ENCODE measurements at regions not wholly inside any gene's neighbourhood (a gene's known extent, or its start where the extent isn't known, plus 50 kb on each side); places are given as distances from the start of the nearest gene placed in this dataset.

GRCh38 chr17:36661047-36661666, 59.8 kb downstream of the MRM1 start:
- DNase-seq (ENCODE audit: low read depth in 2 of 2) = no peak

GRCh38 chr17:36661688-36662087, 60.3 kb downstream of the MRM1 start:
- no peak for DNase-seq (ENCODE audit: low read depth in 2 of 2)

GRCh38 chr17:36665417-36665816, 64.0 kb downstream of the MRM1 start:
- DNase-seq (ENCODE audit: low read depth in 2 of 2) = no peak

- DNase-seq (ENCODE audit: low read depth in 2 of 2) = no peak
Measured at GRCh38 chr17:36667922-36668321, 66.5 kb downstream of the MRM1 start.

GRCh38 chr17:36668824-36669223, 67.4 kb downstream of the MRM1 start:
- DNase-seq (ENCODE audit: low read depth in 2 of 2) = no peak

GRCh38 chr17:36671144-36671543, 69.8 kb downstream of the MRM1 start:
- no peak for DNase-seq (ENCODE audit: low read depth in 2 of 2)

- DNase-seq (ENCODE audit: low read depth in 2 of 2) = no peak
Measured at GRCh38 chr17:36672403-36672918, 71.1 kb downstream of the MRM1 start.

- DNase-seq (ENCODE audit: low read depth in 2 of 2) = no peak
Measured at GRCh38 chr17:36673068-36673467, 71.7 kb downstream of the MRM1 start.

- DNase-seq (ENCODE audit: low read depth in 2 of 2) = no peak
Measured at GRCh38 chr17:36673637-36674277, 72.4 kb downstream of the MRM1 start.

GRCh38 chr17:36674278-36674650, 72.9 kb downstream of the MRM1 start:
- peak; percentile 1 to 17 for DNase-seq (ENCODE audit: low read depth in 2 of 2)

GRCh38 chr17:36675250-36675649, 73.9 kb downstream of the MRM1 start:
- peak in 1 of 2 donors; percentile 0 for DNase-seq (ENCODE audit: low read depth in 2 of 2)

GRCh38 chr17:36675786-36676185, 74.4 kb downstream of the MRM1 start:
- DNase-seq (ENCODE audit: low read depth in 2 of 2) = no peak

- no peak for DNase-seq (ENCODE audit: low read depth in 2 of 2)
Measured at GRCh38 chr17:36679815-36680467, 78.6 kb downstream of the MRM1 start.

- DNase-seq (ENCODE audit: low read depth in 2 of 2) = no peak
Measured at GRCh38 chr17:36680701-36681202, 79.4 kb downstream of the MRM1 start.

- no peak for DNase-seq (ENCODE audit: low read depth in 2 of 2)
Measured at GRCh38 chr17:36682773-36683172, 81.4 kb downstream of the MRM1 start.

- no peak for DNase-seq (ENCODE audit: low read depth in 2 of 2)
Measured at GRCh38 chr17:36683387-36683786, 82.0 kb downstream of the MRM1 start.

- no peak for DNase-seq (ENCODE audit: low read depth in 2 of 2)
Measured at GRCh38 chr17:36684134-36684533, 82.8 kb downstream of the MRM1 start.

GRCh38 chr17:36686123-36686669, 84.8 kb downstream of the MRM1 start:
- DNase-seq (ENCODE audit: low read depth in 2 of 2) = no peak

- no peak for DNase-seq (ENCODE audit: low read depth in 2 of 2)
Measured at GRCh38 chr17:36687736-36688135, 86.4 kb downstream of the MRM1 start.

- no peak for DNase-seq (ENCODE audit: low read depth in 2 of 2)
Measured at GRCh38 chr17:36689089-36689667, 87.8 kb downstream of the MRM1 start.

- no peak for DNase-seq (ENCODE audit: low read depth in 2 of 2)
Measured at GRCh38 chr17:36690190-36690589, 88.8 kb downstream of the MRM1 start.

GRCh38 chr17:36691606-36692005, 90.2 kb downstream of the MRM1 start:
- DNase-seq (ENCODE audit: low read depth in 2 of 2) = no peak

All from stimulated activated CD8-positive, alpha-beta memory T cell treated with anti-CD3 and anti-CD28 coated beads, Interleukin-7, amount 100 ng/mL, for 4 hours (primary cell).